PC-9 (cell line): ENCODE measurements at regions not wholly inside any gene's neighbourhood (a gene's known extent, or its start where the extent isn't known, plus 50 kb on each side); places are given as distances from the start of the nearest gene placed in this dataset.

Source experiments
- EZH2 ChIP-seq: fragments of 200-600 bp; sonication (generic); IDR thresholded peaks from 2 replicates; pipeline ENCODE4 v1.8.0; 2017; ENCODE audit warnings: antibody characterized with exemption, low read depth
- TF ChIP-seq, protein P1 (sequence below): fragments of 200-600 bp; sonication (generic); conservative IDR thresholded peaks from 2 replicates; pipeline ENCODE4 v1.6.1; 2017; ENCODE audit warnings: mixed run types, antibody characterized with exemption, mild to moderate bottlenecking, moderate library complexity

DNA sequence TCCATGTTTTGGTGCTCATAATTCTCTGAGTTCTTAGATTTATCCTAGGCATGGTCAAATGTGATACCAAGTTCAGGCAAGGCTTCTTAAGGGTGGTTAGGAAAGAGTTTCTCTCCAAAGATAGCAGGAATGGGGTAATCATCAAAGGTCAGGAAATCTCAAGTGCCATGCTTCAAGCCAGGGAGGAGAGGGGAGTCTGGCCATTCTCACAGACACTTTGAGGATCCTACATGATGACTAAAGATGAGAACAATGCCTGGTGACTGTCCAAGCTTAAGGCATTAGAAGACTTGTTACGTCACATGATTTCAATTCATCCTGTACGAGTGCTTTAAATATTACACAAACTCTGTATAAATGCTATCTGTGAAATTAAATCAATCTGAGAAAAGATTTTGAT, 59.4 kb downstream of the POM121L12 start:
- TF ChIP-seq, protein P1, sequence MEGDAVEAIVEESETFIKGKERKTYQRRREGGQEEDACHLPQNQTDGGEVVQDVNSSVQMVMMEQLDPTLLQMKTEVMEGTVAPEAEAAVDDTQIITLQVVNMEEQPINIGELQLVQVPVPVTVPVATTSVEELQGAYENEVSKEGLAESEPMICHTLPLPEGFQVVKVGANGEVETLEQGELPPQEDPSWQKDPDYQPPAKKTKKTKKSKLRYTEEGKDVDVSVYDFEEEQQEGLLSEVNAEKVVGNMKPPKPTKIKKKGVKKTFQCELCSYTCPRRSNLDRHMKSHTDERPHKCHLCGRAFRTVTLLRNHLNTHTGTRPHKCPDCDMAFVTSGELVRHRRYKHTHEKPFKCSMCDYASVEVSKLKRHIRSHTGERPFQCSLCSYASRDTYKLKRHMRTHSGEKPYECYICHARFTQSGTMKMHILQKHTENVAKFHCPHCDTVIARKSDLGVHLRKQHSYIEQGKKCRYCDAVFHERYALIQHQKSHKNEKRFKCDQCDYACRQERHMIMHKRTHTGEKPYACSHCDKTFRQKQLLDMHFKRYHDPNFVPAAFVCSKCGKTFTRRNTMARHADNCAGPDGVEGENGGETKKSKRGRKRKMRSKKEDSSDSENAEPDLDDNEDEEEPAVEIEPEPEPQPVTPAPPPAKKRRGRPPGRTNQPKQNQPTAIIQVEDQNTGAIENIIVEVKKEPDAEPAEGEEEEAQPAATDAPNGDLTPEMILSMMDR = no peak
- TF ChIP-seq EZH2 = no peak
